PC-9 (cell line): ENCODE measurements at regions not wholly inside any gene's neighbourhood (a gene's known extent, or its start where the extent isn't known, plus 50 kb on each side); places are given as distances from the start of the nearest gene placed in this dataset.

Experiments
- BruUV-seq: library from RNA; stranded (reverse); fragments of 400-500 nt; replicated peaks from 2 replicates; lab custom pipeline; 2021; lab: Mats Ljungman, UMichigan
- CTCF ChIA-PET: fragments of 300-600 bp; sonication (Branson Sonifier 250); formaldehyde crosslinking; loops from one replicate; lab custom pipeline; 2022; ENCODE audit warnings: antibody characterized with exemption; lab: Charles Lee
- POLR2A ChIA-PET: fragments of 300-600 bp; sonication (Branson Sonifier 250); formaldehyde crosslinking; loops from one replicate; lab custom pipeline; 2022; ENCODE audit warnings: antibody characterized with exemption; ENCODE audit not compliant: unreplicated experiment; lab: Charles Lee
- DNase-seq, 2 experiments: peaks; one replicate each; pipeline versions ENCODE4 v3.0.0 to v3.0.0-alpha.2; 2015 to 2022; ENCODE audit warnings: mixed read lengths in 1 of 2
- H2AFZ ChIP-seq: fragments of 200-600 bp; sonication (generic); 2 replicates; pipeline ENCODE4 v1.8.1; 2017; ENCODE audit warnings: antibody characterized with exemption
- H3F3A ChIP-seq: fragments of 200-600 bp; sonication (generic); 2 replicates; pipeline ENCODE4 v1.8.1; 2017; ENCODE audit warnings: antibody characterized with exemption, mild to moderate bottlenecking, low read depth; ENCODE audit not compliant: insufficient read depth
- H3K27ac ChIP-seq: fragments of 200-600 bp; sonication (generic); 2 replicates; pipeline ENCODE4 v1.6.1; 2016; ENCODE audit warnings: mixed run types
- H3K27me3 ChIP-seq: fragments of 200-600 bp; sonication (generic); 2 replicates; pipeline ENCODE4 v1.6.1; 2016; ENCODE audit warnings: low read depth, mixed run types; ENCODE audit not compliant: insufficient read depth
- H3K36me3 ChIP-seq: fragments of 200-600 bp; sonication (generic); 2 replicates; pipeline ENCODE4 v1.6.1; 2016; ENCODE audit warnings: low read depth, mixed run types
- H3K4me1 ChIP-seq: fragments of 200-600 bp; sonication (generic); replicated peaks from 2 replicates; pipeline ENCODE4 v1.6.1; 2016; ENCODE audit warnings: mixed run types; ENCODE audit not compliant: insufficient read depth
- H3K4me2 ChIP-seq: fragments of 200-600 bp; sonication (generic); 2 replicates; pipeline ENCODE4 v1.6.1; 2017; ENCODE audit warnings: mixed run types
- H3K4me3 ChIP-seq: fragments of 200-600 bp; sonication (generic); 2 replicates; pipeline ENCODE4 v1.6.1; 2016; ENCODE audit warnings: mixed run types
- H3K79me2 ChIP-seq: fragments of 200-600 bp; sonication (generic); 2 replicates; pipeline ENCODE4 v1.6.1; 2017; ENCODE audit warnings: low read depth, mixed run types
- H3K9me2 ChIP-seq: fragments of 200-600 bp; sonication (generic); 2 replicates; pipeline ENCODE4 v1.8.1; 2017; ENCODE audit warnings: mild to moderate bottlenecking; ENCODE audit not compliant: insufficient read depth
- H3K9me3 ChIP-seq: fragments of 200-600 bp; sonication (generic); 2 replicates; pipeline ENCODE4 v1.8.1; 2016; ENCODE audit warnings: low read depth; ENCODE audit not compliant: insufficient read depth
- H4K20me1 ChIP-seq: fragments of 200-600 bp; sonication (generic); 2 replicates; pipeline ENCODE4 v1.8.1; 2017; ENCODE audit not compliant: insufficient read depth
- CTCF ChIP-seq: fragments of 200-600 bp; sonication (generic); conservative IDR thresholded peaks from 2 replicates; pipeline ENCODE4 v1.6.1; 2017; ENCODE audit warnings: mixed run types, antibody characterized with exemption, mild to moderate bottlenecking, moderate library complexity
- EZH2 ChIP-seq: fragments of 200-600 bp; sonication (generic); IDR thresholded peaks from 2 replicates; pipeline ENCODE4 v1.8.0; 2017; ENCODE audit warnings: antibody characterized with exemption, low read depth
- intact Hi-C: fragments of 100-400 bp; cut with micrococcal nuclease; formaldehyde crosslinking; loops from one replicate; pipeline ENCODE4 v1.10.0; 2022; ENCODE audit not compliant: unreplicated experiment

- TF ChIP-seq EZH2 (no peak), CTCF (no peak)
- Histone ChIP-seq H2AFZ (no peak overlapping the region), H4K20me1 (no peaks in the 10 kb centered on the region), H3K9me2 (no peaks in the 10 kb centered on the region), H3K4me3 (no peak overlapping the region), H3K27ac (no peak overlapping the region), H3K4me1 (no peaks in the 10 kb centered on the region), H3K4me2 (no peak overlapping the region), H3K27me3 (peaks cover 20% of the 10 kb centered on the region; the same call in 1 of the 2 replicates), H3K79me2 (no peaks in the 10 kb centered on the region), H3K9me3 (no peaks in the 10 kb centered on the region), H3K36me3 (no peaks in the 10 kb centered on the region), H3F3A (no peaks in the 10 kb centered on the region)
- ChIA-PET CTCF (no interaction called here), POLR2A (no interaction called here)
- intact Hi-C loops = no loop called here
- BruUV-seq = no TSS peak
- no peak for DNase-seq
Measured at GRCh38 chr15:61420546-61420945, 191.4 kb upstream of the RORA start.

- Histone ChIP-seq H3K27me3 (peaks cover 23% of the 10 kb centered on the region), H3K9me2 (no peaks in the 10 kb centered on the region), H4K20me1 (no peaks in the 10 kb centered on the region), H3K27ac (no peak overlapping the region), H3F3A (no peaks in the 10 kb centered on the region), H3K9me3 (no peaks in the 10 kb centered on the region), H3K36me3 (no peaks in the 10 kb centered on the region), H3K4me1 (no peaks in the 10 kb centered on the region), H3K79me2 (no peaks in the 10 kb centered on the region), H3K4me3 (no peak overlapping the region), H2AFZ (no peak overlapping the region), H3K4me2 (no peak overlapping the region)
- no peak for TF ChIP-seq CTCF
- TF ChIP-seq EZH2 = no peak
- intact Hi-C loops = no loop called here
- no peak for DNase-seq
- ChIA-PET POLR2A (no interaction called here), CTCF (no interaction called here)
- BruUV-seq = no TSS peak
Measured at GRCh38 chr15:61415617-61416120, 186.6 kb upstream of the RORA start.

- Histone ChIP-seq H2AFZ (no peak overlapping the region), H3F3A (no peaks in the 10 kb centered on the region), H3K27me3 (peaks cover 18% of the 10 kb centered on the region), H3K27ac (no peak overlapping the region), H3K4me2 (no peak overlapping the region), H3K9me2 (no peaks in the 10 kb centered on the region), H3K36me3 (no peaks in the 10 kb centered on the region), H3K9me3 (no peaks in the 10 kb centered on the region), H3K4me3 (no peak overlapping the region), H4K20me1 (no peaks in the 10 kb centered on the region), H3K79me2 (no peaks in the 10 kb centered on the region), H3K4me1 (no peaks in the 10 kb centered on the region)
- no peak for TF ChIP-seq EZH2
- no peak for TF ChIP-seq CTCF
- BruUV-seq = no TSS peak
- DNase-seq = no peak
- CTCF ChIA-PET = no interaction called here
- POLR2A ChIA-PET = no interaction called here
- intact Hi-C loops = no loop called here
Measured at GRCh38 chr15:61411902-61412510, 182.9 kb upstream of the RORA start.
